OCI-LY1 (cell line): ENCODE measurements at regions not wholly inside any gene's neighbourhood (a gene's known extent, or its start where the extent isn't known, plus 50 kb on each side); places are given as distances from the start of the nearest gene placed in this dataset.

Source experiments
- H2AFZ ChIP-seq: fragments of 200-600 bp; sonication (generic), shearing (Covaris generic); 2 replicates; pipeline ENCODE4 v1.6.0; 2014; ENCODE audit warnings: antibody characterized with exemption, mild to moderate bottlenecking, low read length
- H3F3A ChIP-seq: fragments of 200-600 bp; sonication (generic), shearing (Covaris generic); 2 replicates; pipeline ENCODE4 v1.6.0; 2014; ENCODE audit warnings: mild to moderate bottlenecking, antibody characterized with exemption, low read length, moderate library complexity; ENCODE audit not compliant: insufficient read depth
- H3K27ac ChIP-seq: fragments of 200-600 bp; sonication (generic); 2 replicates; pipeline ENCODE4 v1.5.1; 2014; ENCODE audit warnings: low read length, mixed run types, mild to moderate bottlenecking, low read depth; ENCODE audit not compliant: poor library complexity, severe bottlenecking
- H3K27me3 ChIP-seq: fragments of 200-600 bp; sonication (generic); 2 replicates; pipeline ENCODE4 v1.6.0; 2014; ENCODE audit warnings: antibody characterized with exemption, mild to moderate bottlenecking, low read length, moderate library complexity; ENCODE audit not compliant: insufficient read depth
- H3K36me3 ChIP-seq: fragments of 200-600 bp; sonication (generic); 2 replicates; pipeline ENCODE4 v1.6.1; 2014; ENCODE audit warnings: mild to moderate bottlenecking, antibody characterized with exemption, low read length, moderate library complexity, mixed read lengths; ENCODE audit not compliant: insufficient read depth
- H3K4me1 ChIP-seq: fragments of 200-600 bp; sonication (generic); 2 replicates; pipeline ENCODE4 v1.5.1; 2014; ENCODE audit warnings: mild to moderate bottlenecking, low read length, moderate library complexity; ENCODE audit not compliant: insufficient read depth, severe bottlenecking
- H3K4me2 ChIP-seq: fragments of 200-600 bp; sonication (generic), shearing (Covaris generic); 2 replicates; pipeline ENCODE4 v1.6.1; 2014; ENCODE audit warnings: low read length
- H3K4me3 ChIP-seq: fragments of 200-600 bp; sonication (generic); 2 replicates; pipeline ENCODE4 v1.5.1; 2014; ENCODE audit warnings: low read length, low read depth, mild to moderate bottlenecking, mixed read lengths; ENCODE audit not compliant: poor library complexity, severe bottlenecking
- H3K79me2 ChIP-seq: fragments of 200-600 bp; shearing (Covaris generic); 2 replicates; pipeline ENCODE4 v1.6.1; 2016; ENCODE audit warnings: mixed run types, low read length, mixed read lengths; ENCODE audit not compliant: insufficient read depth
- H3K9ac ChIP-seq: fragments of 200-600 bp; sonication (generic), shearing (Covaris generic); 2 replicates; pipeline ENCODE4 v1.6.1; 2014; ENCODE audit warnings: mild to moderate bottlenecking, low read length, mixed read lengths
- H3K9me2 ChIP-seq: fragments of 200-600 bp; sonication (generic), shearing (Covaris generic); 2 replicates; pipeline ENCODE4 v1.6.1; 2014; ENCODE audit warnings: low read depth, mild to moderate bottlenecking, low read length, mixed read lengths
- H3K9me3 ChIP-seq: fragments of 200-600 bp; shearing (Covaris generic); 2 replicates; pipeline ENCODE4 v1.6.1; 2014; ENCODE audit warnings: low read length, mixed read lengths
- H4K20me1 ChIP-seq: fragments of 200-600 bp; sonication (generic), shearing (Covaris generic); 2 replicates; pipeline ENCODE4 v1.6.0; 2016; ENCODE audit warnings: mild to moderate bottlenecking, low read length; ENCODE audit not compliant: insufficient read depth
- EZH2 ChIP-seq: fragments of 200-600 bp; sonication (generic), shearing (Covaris generic); IDR thresholded peaks from 2 replicates; pipeline ENCODE4 v1.8.0; 2017; ENCODE audit warnings: borderline replicate concordance, mixed run types, mild to moderate bottlenecking, antibody characterized with exemption, low read length, moderate library complexity, mixed read lengths
- TF ChIP-seq, protein P1 (sequence below): fragments of 200-600 bp; sonication (generic), shearing (Covaris generic); IDR thresholded peaks from 2 replicates; pipeline ENCODE4 v1.5.1; 2017; ENCODE audit warnings: mild to moderate bottlenecking, antibody characterized with exemption, low read length, moderate library complexity, mixed read lengths

- H3K4me2 ChIP-seq, result no peak overlapping the region
- no peak overlapping the region for H2AFZ ChIP-seq
- TF ChIP-seq, protein P1, sequence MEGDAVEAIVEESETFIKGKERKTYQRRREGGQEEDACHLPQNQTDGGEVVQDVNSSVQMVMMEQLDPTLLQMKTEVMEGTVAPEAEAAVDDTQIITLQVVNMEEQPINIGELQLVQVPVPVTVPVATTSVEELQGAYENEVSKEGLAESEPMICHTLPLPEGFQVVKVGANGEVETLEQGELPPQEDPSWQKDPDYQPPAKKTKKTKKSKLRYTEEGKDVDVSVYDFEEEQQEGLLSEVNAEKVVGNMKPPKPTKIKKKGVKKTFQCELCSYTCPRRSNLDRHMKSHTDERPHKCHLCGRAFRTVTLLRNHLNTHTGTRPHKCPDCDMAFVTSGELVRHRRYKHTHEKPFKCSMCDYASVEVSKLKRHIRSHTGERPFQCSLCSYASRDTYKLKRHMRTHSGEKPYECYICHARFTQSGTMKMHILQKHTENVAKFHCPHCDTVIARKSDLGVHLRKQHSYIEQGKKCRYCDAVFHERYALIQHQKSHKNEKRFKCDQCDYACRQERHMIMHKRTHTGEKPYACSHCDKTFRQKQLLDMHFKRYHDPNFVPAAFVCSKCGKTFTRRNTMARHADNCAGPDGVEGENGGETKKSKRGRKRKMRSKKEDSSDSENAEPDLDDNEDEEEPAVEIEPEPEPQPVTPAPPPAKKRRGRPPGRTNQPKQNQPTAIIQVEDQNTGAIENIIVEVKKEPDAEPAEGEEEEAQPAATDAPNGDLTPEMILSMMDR, result no peak
- TF ChIP-seq EZH2, result no peak
- no peaks in the 10 kb centered on the region for H3K9me3 ChIP-seq
- no peak overlapping the region for H3K9ac ChIP-seq
- no peaks in the 10 kb centered on the region for H3K4me1 ChIP-seq
- no peaks in the 10 kb centered on the region for H3K36me3 ChIP-seq
- no peaks in the 10 kb centered on the region for H3F3A ChIP-seq
- H3K27ac ChIP-seq, result no peak overlapping the region
- no peaks in the 10 kb centered on the region for H3K27me3 ChIP-seq
- no peaks in the 10 kb centered on the region for H3K9me2 ChIP-seq
- H4K20me1 ChIP-seq, result no peaks in the 10 kb centered on the region
- H3K4me3 ChIP-seq, result no peak overlapping the region
- H3K79me2 ChIP-seq, result no peaks in the 10 kb centered on the region
Observed at GRCh38 chr6:170127151-170127550, 163.7 kb downstream of the DLL1 start.

DNA sequence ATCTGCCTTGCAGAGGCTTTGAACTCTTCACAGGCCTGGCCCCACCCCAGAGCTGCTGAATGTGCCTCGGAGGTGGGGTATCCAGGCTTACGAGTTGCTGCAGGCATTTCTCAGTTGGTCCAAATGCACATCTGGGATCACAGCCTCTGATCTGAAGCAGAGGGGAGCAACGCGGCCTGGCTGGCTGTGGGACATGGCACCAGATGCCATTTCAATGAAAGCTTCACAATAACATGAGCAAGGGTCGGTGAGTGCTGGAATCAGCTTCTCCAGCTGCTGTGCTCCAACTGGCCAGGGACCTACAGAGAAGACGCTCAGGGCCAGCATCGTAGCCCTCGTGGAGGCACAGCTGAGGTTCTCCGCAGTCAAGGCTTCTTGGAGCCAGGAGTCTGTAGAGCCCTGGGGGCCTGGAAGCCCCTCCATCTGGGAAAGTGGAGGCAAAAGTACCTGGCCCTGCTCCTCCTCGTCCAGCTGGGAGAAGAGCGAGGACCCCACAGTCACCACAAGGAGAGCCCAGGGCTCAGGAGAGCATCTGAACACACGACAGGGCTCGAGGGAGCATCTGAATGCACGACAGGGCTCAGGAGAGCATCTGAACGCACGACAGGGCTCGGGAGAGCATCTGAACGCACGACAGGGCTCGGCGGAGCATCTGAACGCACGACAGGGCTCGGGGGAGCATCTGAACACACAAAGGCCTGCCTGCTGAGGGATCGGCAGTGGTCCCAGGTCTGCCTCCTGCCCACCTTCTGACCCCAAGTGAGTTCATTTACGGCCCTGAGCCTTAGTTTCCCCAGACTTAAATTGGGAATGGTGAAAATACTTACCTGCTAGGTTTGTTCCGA, 165.2 kb downstream of the DLL1 start:
- 0 out of 2 replicates have a peak, but pooled peaks cover 2% of the 10 kb centered on the region for H3K9me3 ChIP-seq
- no peaks in the 10 kb centered on the region for H3K79me2 ChIP-seq
- H3K4me1 ChIP-seq, result no peaks in the 10 kb centered on the region
- no peak overlapping the region for H3K4me2 ChIP-seq
- no peaks in the 10 kb centered on the region for H3K36me3 ChIP-seq
- no peak overlapping the region for H3K9ac ChIP-seq
- no peak overlapping the region for H3K4me3 ChIP-seq
- H3K27me3 ChIP-seq, result no peaks in the 10 kb centered on the region
- H3F3A ChIP-seq, result no peaks in the 10 kb centered on the region
- H3K27ac ChIP-seq, result no peak overlapping the region
- no peak for TF ChIP-seq EZH2
- TF ChIP-seq, protein P1, result no peak
- H3K9me2 ChIP-seq, result no peaks in the 10 kb centered on the region
- H2AFZ ChIP-seq, result no peak overlapping the region
- no peaks in the 10 kb centered on the region for H4K20me1 ChIP-seq

GRCh38 chr6:170124836-170125235, 166.0 kb downstream of the DLL1 start:
- Histone ChIP-seq H3K27ac (no peak overlapping the region), H3K9me2 (no peaks in the 10 kb centered on the region), H3K9me3 (peaks cover 3% of the 10 kb centered on the region; the same call in 1 of the 2 replicates), H3K9ac (no peak overlapping the region), H3K27me3 (no peaks in the 10 kb centered on the region), H3K4me1 (no peaks in the 10 kb centered on the region), H2AFZ (no peak overlapping the region), H3K36me3 (no peaks in the 10 kb centered on the region), H3F3A (no peaks in the 10 kb centered on the region), H3K4me2 (no peak overlapping the region), H3K79me2 (no peaks in the 10 kb centered on the region), H4K20me1 (no peaks in the 10 kb centered on the region), H3K4me3 (no peak overlapping the region)
- TF ChIP-seq, protein P1, result no peak
- no peak for TF ChIP-seq EZH2
